Inferior parietal cortex (tissue), 1 donor: ENCODE measurements at regions not wholly inside any gene's neighbourhood (a gene's known extent, or its start where the extent isn't known, plus 50 kb on each side); places are given as distances from the start of the nearest gene placed in this dataset.
"Not testable (repeated sequence)": the region's sequence is repeated elsewhere in the genome, so short reads cannot be mapped to it uniquely, and the experiment has no call there.

Source experiments
- DNase-seq: peaks from one replicate; pipeline ENCODE4 v3.0.0-alpha.2; 2016; ENCODE audit errors: extremely low spot score

GRCh38 chr6:112983713-112984261, 636.7 kb downstream of the RFPL4B start:
- DNase-seq, result no peak

DNA sequence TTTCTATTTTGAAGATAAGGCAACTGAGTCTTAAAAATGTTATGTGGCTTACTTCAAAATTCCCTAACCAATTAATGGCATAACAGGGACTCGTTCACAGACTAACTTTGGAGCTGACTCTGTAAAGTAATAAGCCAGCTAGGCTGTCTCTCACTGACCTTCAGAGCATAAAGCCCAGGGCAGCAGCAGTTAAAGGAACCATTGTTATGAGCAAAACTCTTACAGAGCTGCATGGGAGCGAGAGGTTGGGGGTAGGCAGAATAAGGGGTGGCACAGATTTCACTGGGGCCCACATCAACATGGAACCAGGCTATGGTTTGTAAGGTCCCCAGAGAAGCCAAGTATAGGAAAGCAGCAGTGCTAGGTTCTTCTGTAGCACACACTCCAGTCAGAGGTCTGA, 637.8 kb downstream of the RFPL4B start:
- DNase-seq, result no peak

GRCh38 chr6:112986321-112986720, 639.2 kb downstream of the RFPL4B start:
- DNase-seq, result no peak

GRCh38 chr6:112988748-112989147, 641.6 kb downstream of the RFPL4B start:
- DNase-seq, result no peak

- DNase-seq, result no peak
Observed at GRCh38 chr6:112990971-112991370, 643.8 kb downstream of the RFPL4B start.

GRCh38 chr6:112991912-112992311, 644.8 kb downstream of the RFPL4B start:
- no peak for DNase-seq

GRCh38 chr6:112997421-112998085, 650.4 kb downstream of the RFPL4B start:
- DNase-seq, result no peak

- DNase-seq, result no peak
Observed at GRCh38 chr6:113004054-113004453, 656.9 kb downstream of the RFPL4B start.

DNA sequence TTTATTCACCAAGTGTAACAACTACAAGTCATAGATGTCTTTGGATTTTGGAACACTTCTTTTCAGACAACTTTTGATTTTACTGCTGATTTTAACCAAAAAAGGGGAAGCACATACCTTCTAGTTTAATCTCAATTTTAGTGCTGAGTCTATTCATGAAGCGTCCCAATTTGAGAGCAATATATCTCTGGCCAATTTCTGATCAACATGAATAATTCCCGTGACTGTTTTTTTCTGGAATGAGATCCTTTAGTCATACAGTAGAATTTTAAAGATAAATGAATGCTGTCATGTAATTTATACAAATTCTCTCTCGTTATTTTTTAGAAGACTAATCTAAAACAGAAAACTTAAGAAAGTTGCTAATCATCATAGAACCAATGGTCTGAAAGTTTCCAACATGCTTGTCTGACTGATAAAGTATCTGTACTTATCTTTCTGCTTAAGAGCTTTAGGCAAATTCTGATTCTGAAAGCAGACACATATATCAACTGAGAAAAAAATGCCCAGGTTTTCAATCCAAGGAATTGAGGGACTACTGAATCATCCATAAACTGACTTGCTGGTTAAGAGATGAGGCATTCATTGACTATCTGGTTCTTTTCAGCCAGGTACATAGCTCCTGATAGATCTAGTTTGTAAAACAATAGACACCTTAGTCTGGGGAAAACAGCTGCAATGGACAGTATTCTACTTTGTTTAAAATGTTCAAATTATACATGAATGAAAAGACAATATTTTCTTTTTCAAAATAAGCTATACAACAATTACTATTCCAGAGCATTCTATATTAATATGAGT, 657.5 kb downstream of the RFPL4B start:
- no peak for DNase-seq

DNA sequence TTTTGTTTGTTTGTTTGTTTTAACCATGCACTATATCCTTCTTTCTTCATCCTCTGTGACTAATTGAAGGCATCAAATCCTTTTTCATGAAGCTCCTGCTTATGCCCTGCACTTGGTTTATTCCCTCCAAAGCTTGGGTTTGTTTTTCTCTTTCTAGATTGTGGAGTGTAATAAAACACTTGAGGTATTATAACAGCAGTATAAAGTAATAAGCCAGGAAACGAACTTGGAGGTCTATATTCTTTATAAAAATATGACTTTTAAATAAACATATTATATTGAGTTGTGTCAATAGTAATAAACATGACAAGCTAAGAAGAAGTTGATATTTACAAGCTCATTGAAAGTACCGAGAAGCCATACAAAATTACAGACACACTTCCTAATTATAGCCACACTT, 659.4 kb downstream of the RFPL4B start:
- DNase-seq, result no peak

GRCh38 chr6:113009682-113010081, 662.6 kb downstream of the RFPL4B start:
- DNase-seq, result no peak

- no peak for DNase-seq
Observed at GRCh38 chr6:113010196-113010989, 663.3 kb downstream of the RFPL4B start.

- no peak for DNase-seq
Observed at GRCh38 chr6:113011389-113011788, 664.3 kb downstream of the RFPL4B start.

DNA sequence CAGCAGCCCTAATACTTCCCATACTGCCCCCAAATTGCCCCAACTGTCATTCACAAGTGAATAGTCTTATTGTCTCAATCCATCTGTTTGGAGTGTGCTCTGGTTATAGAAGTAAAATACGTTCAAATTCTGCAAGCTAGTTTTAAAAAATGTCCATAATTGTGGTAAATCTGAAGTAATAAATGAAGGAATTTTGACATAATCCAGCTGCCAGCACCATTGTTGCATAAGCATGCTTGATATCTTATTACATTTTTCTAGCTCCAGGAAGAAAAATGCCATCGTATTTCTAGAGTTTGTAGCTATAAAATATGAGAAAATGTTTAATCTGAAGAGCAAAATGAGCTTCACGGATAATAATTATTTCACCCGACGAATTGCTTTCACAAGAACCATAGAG, 664.7 kb downstream of the RFPL4B start:
- no peak for DNase-seq

DNA sequence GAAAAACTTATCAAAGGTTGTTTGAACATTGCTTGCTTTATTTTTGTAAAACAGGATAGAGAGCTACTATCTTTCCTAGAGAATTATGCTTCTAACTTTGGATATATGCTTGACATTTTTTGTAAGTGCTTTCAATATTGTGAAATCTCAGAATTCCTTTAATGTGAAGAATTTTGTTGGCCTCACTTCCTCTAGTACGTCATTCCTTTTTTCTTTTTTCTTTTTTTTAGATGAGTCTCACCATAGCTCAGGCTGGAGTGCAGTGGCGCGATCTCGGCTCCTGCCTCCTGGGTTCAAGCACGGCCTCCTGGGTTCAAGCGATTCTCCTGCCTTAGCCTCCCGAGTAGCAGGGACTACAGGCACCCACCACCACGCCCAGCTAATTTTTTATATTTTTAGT, 668.1 kb downstream of the RFPL4B start:
- DNase-seq, result no peak

DNA sequence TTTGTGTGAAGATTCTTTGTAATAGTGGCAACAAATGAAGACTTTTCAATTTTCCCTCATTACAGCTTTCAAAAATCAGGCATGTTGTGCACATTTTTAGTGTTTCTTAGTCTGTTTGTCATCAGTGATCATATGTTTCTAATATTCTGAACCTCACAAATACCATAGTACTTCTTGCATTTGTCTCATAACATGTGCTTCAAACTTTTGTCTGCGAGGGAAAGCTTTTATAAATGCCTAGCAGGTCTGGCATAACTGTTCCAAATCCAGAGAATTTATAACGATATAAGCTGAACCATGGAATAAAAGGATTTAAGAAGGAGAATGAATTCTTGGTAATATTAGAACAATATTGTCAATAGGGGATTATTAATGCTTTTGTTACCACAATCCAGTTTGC, 670.2 kb downstream of the RFPL4B start:
- DNase-seq, result no peak

DNA sequence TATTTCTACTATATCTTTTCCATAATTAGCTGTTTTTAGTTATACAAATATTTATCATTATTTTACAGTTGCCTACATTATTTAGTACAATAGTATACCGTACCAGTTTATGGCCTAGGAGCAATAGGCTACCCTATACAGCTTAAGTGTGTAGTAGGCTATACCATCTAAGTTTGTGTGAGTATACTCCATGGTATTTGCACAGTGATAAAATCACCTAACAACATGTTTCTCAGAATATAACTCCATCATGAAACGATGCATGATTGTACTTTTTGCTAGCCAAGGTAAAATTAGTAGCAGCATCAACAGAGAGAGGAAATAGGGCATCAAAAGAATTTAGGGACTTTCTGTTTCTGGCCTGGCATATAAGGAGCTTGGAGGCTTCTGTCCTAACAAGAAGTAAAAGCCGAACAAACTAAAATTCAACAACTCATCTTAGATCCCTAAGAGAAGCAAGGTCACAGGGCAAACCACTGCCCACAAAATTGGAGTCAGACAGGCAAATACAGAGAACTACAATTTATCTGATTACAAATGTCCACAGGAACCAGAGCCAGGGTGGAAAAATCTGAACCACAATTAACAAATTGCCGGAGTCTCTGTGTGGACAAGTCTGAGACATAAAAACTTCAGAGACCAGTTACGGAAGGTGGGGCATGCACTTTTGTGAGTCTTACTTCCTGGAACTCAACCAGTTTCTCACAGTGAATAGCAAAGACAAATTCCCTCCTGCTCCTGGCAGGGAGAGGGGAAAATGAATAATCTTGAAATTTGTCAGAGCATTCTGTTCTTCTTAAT, 671.4 kb downstream of the RFPL4B start:
- DNase-seq, result no peak

DNA sequence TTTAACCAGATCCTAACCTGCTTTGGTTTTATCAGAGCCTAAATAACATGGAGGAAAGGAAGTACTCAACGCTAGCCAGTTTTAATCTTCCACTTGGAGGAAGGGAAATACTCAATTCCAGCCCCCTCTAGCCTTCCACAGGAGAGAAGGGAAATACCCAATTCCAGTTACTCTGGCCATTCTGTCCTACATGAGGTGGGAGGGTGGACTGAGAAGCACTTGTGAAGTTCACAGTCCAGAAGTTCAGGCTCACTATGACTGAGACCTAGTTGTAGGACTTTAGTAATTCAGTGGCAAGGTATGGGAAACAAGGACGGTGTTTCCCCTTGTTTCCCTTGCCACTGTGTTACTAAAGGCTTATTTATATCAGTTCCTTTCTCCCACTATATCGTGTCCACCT, 672.0 kb downstream of the RFPL4B start:
- DNase-seq, result no peak

- no peak for DNase-seq
Observed at GRCh38 chr6:113027780-113028179, 680.6 kb downstream of the RFPL4B start.

DNA sequence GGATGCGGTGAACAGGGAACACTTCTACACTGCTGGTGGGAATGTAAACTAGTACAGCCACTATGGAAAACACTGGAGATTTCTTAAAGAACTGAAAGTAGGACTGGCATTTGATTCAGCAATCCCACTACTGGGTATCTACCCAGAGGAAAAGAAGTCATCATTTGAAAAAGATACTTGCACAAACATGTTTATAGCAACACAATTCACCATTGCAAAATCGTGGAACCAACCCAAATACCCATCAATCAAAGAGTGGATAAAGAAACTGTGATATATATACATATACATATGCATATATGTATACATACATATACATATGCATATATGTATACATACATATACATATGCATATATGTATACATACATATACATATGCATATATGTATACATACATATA, 682.0 kb downstream of the RFPL4B start:
- DNase-seq, result not testable (repeated sequence)

DNA sequence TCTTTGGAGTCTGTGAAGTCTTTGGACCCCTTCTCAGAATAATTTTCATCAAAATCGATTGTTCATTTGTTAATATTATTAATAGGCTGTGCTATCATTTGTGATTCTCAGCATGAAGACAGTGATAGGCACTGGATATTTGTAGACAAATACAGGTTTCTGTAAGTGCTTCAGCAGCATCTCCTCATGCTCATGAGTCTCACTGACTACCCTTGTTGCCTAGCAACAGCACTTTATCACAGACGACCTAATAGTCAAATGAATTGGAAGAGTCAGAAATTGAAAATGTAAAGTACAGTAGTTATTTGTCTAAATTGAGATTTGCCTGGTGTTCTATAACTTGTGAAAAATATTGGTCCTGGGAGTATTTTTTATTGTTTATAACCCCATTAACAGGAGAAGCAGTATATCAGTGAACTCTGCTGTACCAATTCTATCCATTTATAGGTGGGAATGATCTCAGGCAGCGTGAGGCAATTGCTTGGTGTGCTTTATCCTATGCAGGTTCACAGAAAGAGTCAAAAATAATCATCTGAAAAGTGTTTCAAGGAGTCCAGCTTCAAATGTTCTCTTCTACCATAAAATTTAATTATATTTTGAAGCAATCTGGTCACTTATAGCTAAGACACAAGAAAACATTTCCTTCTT, 684.6 kb downstream of the RFPL4B start:
- DNase-seq, result no peak
